ENCODE measurements at regions not wholly inside any gene's neighbourhood (a gene's known extent, or its start where the extent isn't known, plus 50 kb on each side); places are given as distances from the start of the nearest gene placed in this dataset.

GRCh38 chr1:56324504-56324903 lies 254.9 kb downstream of the PLPP3 start:
- no peak overlapping the region for H2BK12ac ChIP-seq (ENCODE audit: low read length)
- H3K27ac ChIP-seq (replicated peaks; ENCODE audit: low read length) = no peak overlapping the region
- no CpG with 5 or more reads among the region's 1 CpG for WGBS, 2 donors (ENCODE audit: extremely low coverage in 2 of 2, insufficient read length in 2 of 2, insufficient replicate concordance in 1 of 2)
- H3K27me3 ChIP-seq (ENCODE audit: control insufficient read depth in 3 of 3, insufficient read depth in 3 of 3, low read depth in 1 of 3, low read length in 3 of 3) = no peaks in the 10 kb centered on the region
- no peak overlapping the region for H2BK5ac ChIP-seq (ENCODE audit: low read length)
- H3K79me1 ChIP-seq (ENCODE audit: low read depth, low read length) = no peaks in the 10 kb centered on the region
- H3K36me3 ChIP-seq (replicated peaks in 1 of 2; ENCODE audit: control insufficient read depth in 2 of 2, insufficient read depth in 2 of 2, low read length in 2 of 2) = no peaks in the 10 kb centered on the region
- no peak overlapping the region for H3K18ac ChIP-seq (ENCODE audit: low read length)
- peaks cover 2% of the 10 kb centered on the region in 2 donors for H3K4me1 ChIP-seq (ENCODE audit: control insufficient read depth in 2 of 2, insufficient read depth in 1 of 2, low read depth in 1 of 2, low read length in 2 of 2)
- no peak overlapping the region for H2BK15ac ChIP-seq (ENCODE audit: low read length)
- H3K4ac ChIP-seq (ENCODE audit: low read length) = no peak overlapping the region
- H2AK5ac ChIP-seq (ENCODE audit: low read depth, low read length) = no peak overlapping the region
- no peak for DNase-seq (ENCODE audit: low spot score)
- H3K4me2 ChIP-seq (ENCODE audit: insufficient read depth, low read length, poor library complexity, severe bottlenecking) = no peak overlapping the region
- no peak overlapping the region for H4K91ac ChIP-seq (ENCODE audit: low read depth, low read length, poor library complexity)
- H2AFZ ChIP-seq (ENCODE audit: low read length) = no peak overlapping the region
- no peak overlapping the region for H3K23ac ChIP-seq (ENCODE audit: low read depth, low read length, poor library complexity)
- no peak overlapping the region for H3K4me3 ChIP-seq (ENCODE audit: low read length in 2 of 2)
- no peaks in the 10 kb centered on the region for H3K9me3 ChIP-seq (replicated peaks in 1 of 2; ENCODE audit: control insufficient read depth in 2 of 2, insufficient read depth in 1 of 2, low read depth in 1 of 2, low read length in 2 of 2)
- no peak overlapping the region for H3K14ac ChIP-seq (ENCODE audit: low read length)
- no peak overlapping the region for H2BK120ac ChIP-seq (ENCODE audit: low read depth, low read length)
- H3K9ac ChIP-seq (ENCODE audit: low read depth, low read length, poor library complexity) = no peak overlapping the region
- no peak overlapping the region for H4K8ac ChIP-seq (ENCODE audit: low read depth, low read length)

- no peaks in the 10 kb centered on the region for H3K27me3 ChIP-seq (ENCODE audit: control insufficient read depth in 3 of 3, insufficient read depth in 3 of 3, low read depth in 1 of 3, low read length in 3 of 3)
- H4K91ac ChIP-seq (ENCODE audit: low read depth, low read length, poor library complexity) = no peak overlapping the region
- H2BK12ac ChIP-seq (ENCODE audit: low read length) = no peak overlapping the region
- no peak overlapping the region for H3K23ac ChIP-seq (ENCODE audit: low read depth, low read length, poor library complexity)
- no peaks in the 10 kb centered on the region for H3K36me3 ChIP-seq (replicated peaks in 1 of 2; ENCODE audit: control insufficient read depth in 2 of 2, insufficient read depth in 2 of 2, low read length in 2 of 2)
- no peak overlapping the region for H4K8ac ChIP-seq (ENCODE audit: low read depth, low read length)
- H3K4me2 ChIP-seq (ENCODE audit: insufficient read depth, low read length, poor library complexity, severe bottlenecking) = no peak overlapping the region
- peaks cover 2% of the 10 kb centered on the region in 2 donors for H3K4me1 ChIP-seq (ENCODE audit: control insufficient read depth in 2 of 2, insufficient read depth in 1 of 2, low read depth in 1 of 2, low read length in 2 of 2)
- H3K4me3 ChIP-seq (ENCODE audit: low read length in 2 of 2) = no peak overlapping the region
- H2AK5ac ChIP-seq (ENCODE audit: low read depth, low read length) = no peak overlapping the region
- no peak overlapping the region for H2BK120ac ChIP-seq (ENCODE audit: low read depth, low read length)
- H3K18ac ChIP-seq (ENCODE audit: low read length) = no peak overlapping the region
- H2BK5ac ChIP-seq (ENCODE audit: low read length) = no peak overlapping the region
- DNase-seq (ENCODE audit: low spot score) = no peak
- H3K4ac ChIP-seq (ENCODE audit: low read length) = no peak overlapping the region
- no CpG with 5 or more reads among the region's 3 CpGs for WGBS, 2 donors (ENCODE audit: extremely low coverage in 2 of 2, insufficient read length in 2 of 2, insufficient replicate concordance in 1 of 2)
- no peak overlapping the region for H2BK15ac ChIP-seq (ENCODE audit: low read length)
- no peak overlapping the region for H3K9ac ChIP-seq (ENCODE audit: low read depth, low read length, poor library complexity)
- H3K27ac ChIP-seq (replicated peaks; ENCODE audit: low read length) = no peak overlapping the region
- H3K79me1 ChIP-seq (ENCODE audit: low read depth, low read length) = no peaks in the 10 kb centered on the region
- H2AFZ ChIP-seq (ENCODE audit: low read length) = peak overlapping the region; percentile 25
- H3K9me3 ChIP-seq (replicated peaks in 1 of 2; ENCODE audit: control insufficient read depth in 2 of 2, insufficient read depth in 1 of 2, low read depth in 1 of 2, low read length in 2 of 2) = no peaks in the 10 kb centered on the region
- no peak overlapping the region for H3K14ac ChIP-seq (ENCODE audit: low read length)
Measured at GRCh38 chr1:56322211-56322610, 257.2 kb downstream of the PLPP3 start.

- no peak overlapping the region for H3K4ac ChIP-seq (ENCODE audit: low read length)
- H3K4me2 ChIP-seq (ENCODE audit: insufficient read depth, low read length, poor library complexity, severe bottlenecking) = no peak overlapping the region
Measured at GRCh38 chr1:56321150-56321490, 258.2 kb downstream of the PLPP3 start.

GRCh38 chr1:56320464-56321149 lies 258.8 kb downstream of the PLPP3 start:
- H4K8ac ChIP-seq (ENCODE audit: low read depth, low read length) = no peak overlapping the region
- no peaks in the 10 kb centered on the region for H3K79me1 ChIP-seq (ENCODE audit: low read depth, low read length)
- H3K27ac ChIP-seq (replicated peaks; ENCODE audit: low read length) = no peak overlapping the region
- no peak overlapping the region for H2BK5ac ChIP-seq (ENCODE audit: low read length)
- H3K4me3 ChIP-seq (ENCODE audit: low read length in 2 of 2) = no peak overlapping the region
- H3K27me3 ChIP-seq (ENCODE audit: control insufficient read depth in 3 of 3, insufficient read depth in 3 of 3, low read depth in 1 of 3, low read length in 3 of 3) = no peaks in the 10 kb centered on the region
- H3K4ac ChIP-seq (ENCODE audit: low read length) = no peak overlapping the region
- H3K4me2 ChIP-seq (ENCODE audit: insufficient read depth, low read length, poor library complexity, severe bottlenecking) = no peak overlapping the region
- no peak overlapping the region for H2AK5ac ChIP-seq (ENCODE audit: low read depth, low read length)
- no CpG with 5 or more reads among the region's 3 CpGs for WGBS, 2 donors (ENCODE audit: extremely low coverage in 2 of 2, insufficient read length in 2 of 2, insufficient replicate concordance in 1 of 2)
- H3K9ac ChIP-seq (ENCODE audit: low read depth, low read length, poor library complexity) = no peak overlapping the region
- H2BK15ac ChIP-seq (ENCODE audit: low read length) = no peak overlapping the region
- no peak overlapping the region for H3K18ac ChIP-seq (ENCODE audit: low read length)
- no peak for DNase-seq (ENCODE audit: low spot score)
- no peak overlapping the region for H2BK12ac ChIP-seq (ENCODE audit: low read length)
- no peak overlapping the region for H3K23ac ChIP-seq (ENCODE audit: low read depth, low read length, poor library complexity)
- H4K91ac ChIP-seq (ENCODE audit: low read depth, low read length, poor library complexity) = no peak overlapping the region
- no peak overlapping the region for H2AFZ ChIP-seq (ENCODE audit: low read length)
- H3K9me3 ChIP-seq (replicated peaks in 1 of 2; ENCODE audit: control insufficient read depth in 2 of 2, insufficient read depth in 1 of 2, low read depth in 1 of 2, low read length in 2 of 2) = no peaks in the 10 kb centered on the region
- no peaks in the 10 kb centered on the region for H3K36me3 ChIP-seq (replicated peaks in 1 of 2; ENCODE audit: control insufficient read depth in 2 of 2, insufficient read depth in 2 of 2, low read length in 2 of 2)
- H2BK120ac ChIP-seq (ENCODE audit: low read depth, low read length) = no peak overlapping the region
- H3K14ac ChIP-seq (ENCODE audit: low read length) = no peak overlapping the region
- H3K4me1 ChIP-seq (ENCODE audit: control insufficient read depth in 2 of 2, insufficient read depth in 1 of 2, low read depth in 1 of 2, low read length in 2 of 2) = peaks cover 2% of the 10 kb centered on the region in 2 donors

More at GRCh38 chr1:56321150-56321490, 258.2 kb downstream of the PLPP3 start:
- Histone ChIP-seq H3K18ac (ENCODE audit: low read length) (no peak overlapping the region), H2AK5ac (ENCODE audit: low read depth, low read length) (no peak overlapping the region), H3K27ac (replicated peaks; ENCODE audit: low read length) (no peak overlapping the region), H2BK12ac (ENCODE audit: low read length) (no peak overlapping the region), H3K27me3 (ENCODE audit: control insufficient read depth in 3 of 3, insufficient read depth in 3 of 3, low read depth in 1 of 3, low read length in 3 of 3) (no peaks in the 10 kb centered on the region), H2BK120ac (ENCODE audit: low read depth, low read length) (no peak overlapping the region), H3K36me3 (replicated peaks in 1 of 2; ENCODE audit: control insufficient read depth in 2 of 2, insufficient read depth in 2 of 2, low read length in 2 of 2) (no peaks in the 10 kb centered on the region), H4K8ac (ENCODE audit: low read depth, low read length) (no peak overlapping the region), H3K9ac (ENCODE audit: low read depth, low read length, poor library complexity) (no peak overlapping the region), H2AFZ (ENCODE audit: low read length) (no peak overlapping the region), H3K14ac (ENCODE audit: low read length) (no peak overlapping the region), H3K4me1 (ENCODE audit: control insufficient read depth in 2 of 2, insufficient read depth in 1 of 2, low read depth in 1 of 2, low read length in 2 of 2) (peaks cover 2% of the 10 kb centered on the region in 2 donors), H3K4me3 (ENCODE audit: low read length in 2 of 2) (no peak overlapping the region), H3K79me1 (ENCODE audit: low read depth, low read length) (no peaks in the 10 kb centered on the region), H4K91ac (ENCODE audit: low read depth, low read length, poor library complexity) (no peak overlapping the region), H2BK15ac (ENCODE audit: low read length) (no peak overlapping the region), H3K9me3 (replicated peaks in 1 of 2; ENCODE audit: control insufficient read depth in 2 of 2, insufficient read depth in 1 of 2, low read depth in 1 of 2, low read length in 2 of 2) (no peaks in the 10 kb centered on the region), H3K23ac (ENCODE audit: low read depth, low read length, poor library complexity) (no peak overlapping the region), H2BK5ac (ENCODE audit: low read length) (no peak overlapping the region)
- WGBS, 2 donors (ENCODE audit: extremely low coverage in 2 of 2, insufficient read length in 2 of 2, insufficient replicate concordance in 1 of 2) = no CpG with 5 or more reads among the region's 4 CpGs
- DNase-seq (ENCODE audit: low spot score) = no peak

Measured in neuronal stem cell (in vitro differentiated cells).